Adrenal gland (tissue), 5 donors: ENCODE measurements at regions not wholly inside any gene's neighbourhood (a gene's known extent, or its start where the extent isn't known, plus 50 kb on each side); places are given as distances from the start of the nearest gene placed in this dataset.

Experiments
- POLR2A ChIP-seq, 2 donors: fragments of 450-650 bp; IDR thresholded peaks; one replicate each; pipeline ENCODE4 v1.6.1; 2017; ENCODE audit warnings: antibody characterized with exemption in 2 of 2, mild to moderate bottlenecking in 2 of 2, moderate library complexity in 1 of 2
- TF ChIP-seq, protein P1 (sequence below), 6 experiments: fragments of 450-650 bp in 4 of 6; fragments of 200-600 bp in 2 of 6; sonication (generic) in 1 of 6; IDR thresholded peaks; 1 replicate in 5 of 6; 2 replicates in 1 of 6; pipeline versions ENCODE4 v1.5.1 to v1.8.0; 2016 to 2021; ENCODE audit warnings: antibody characterized with exemption in 6 of 6, mild to moderate bottlenecking in 2 of 6, moderate library complexity in 1 of 6
- donor health status: DM: no; HTN: no; CAD: no.

DNA sequence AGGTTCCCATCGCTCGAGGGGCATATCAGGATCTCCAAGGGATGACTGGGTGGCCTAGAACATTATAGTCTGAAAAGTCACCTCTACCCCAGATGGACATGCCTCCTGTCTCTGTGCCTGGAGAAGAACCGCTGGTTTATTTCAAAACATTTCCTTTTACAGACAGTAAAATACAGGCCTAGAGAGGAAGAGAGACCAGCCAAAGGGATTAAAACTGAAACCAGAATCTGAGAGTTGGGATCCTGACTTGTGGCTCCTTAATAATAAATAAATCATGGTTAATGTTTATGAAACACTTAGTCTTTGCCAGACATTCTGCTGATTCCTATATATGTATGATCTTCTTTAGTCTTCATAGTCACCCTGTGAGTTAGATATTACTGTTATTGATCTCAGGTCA, 153.7 kb downstream of the DDX1 start:
- TF ChIP-seq, protein P1, sequence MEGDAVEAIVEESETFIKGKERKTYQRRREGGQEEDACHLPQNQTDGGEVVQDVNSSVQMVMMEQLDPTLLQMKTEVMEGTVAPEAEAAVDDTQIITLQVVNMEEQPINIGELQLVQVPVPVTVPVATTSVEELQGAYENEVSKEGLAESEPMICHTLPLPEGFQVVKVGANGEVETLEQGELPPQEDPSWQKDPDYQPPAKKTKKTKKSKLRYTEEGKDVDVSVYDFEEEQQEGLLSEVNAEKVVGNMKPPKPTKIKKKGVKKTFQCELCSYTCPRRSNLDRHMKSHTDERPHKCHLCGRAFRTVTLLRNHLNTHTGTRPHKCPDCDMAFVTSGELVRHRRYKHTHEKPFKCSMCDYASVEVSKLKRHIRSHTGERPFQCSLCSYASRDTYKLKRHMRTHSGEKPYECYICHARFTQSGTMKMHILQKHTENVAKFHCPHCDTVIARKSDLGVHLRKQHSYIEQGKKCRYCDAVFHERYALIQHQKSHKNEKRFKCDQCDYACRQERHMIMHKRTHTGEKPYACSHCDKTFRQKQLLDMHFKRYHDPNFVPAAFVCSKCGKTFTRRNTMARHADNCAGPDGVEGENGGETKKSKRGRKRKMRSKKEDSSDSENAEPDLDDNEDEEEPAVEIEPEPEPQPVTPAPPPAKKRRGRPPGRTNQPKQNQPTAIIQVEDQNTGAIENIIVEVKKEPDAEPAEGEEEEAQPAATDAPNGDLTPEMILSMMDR (IDR thresholded peaks at IDR 0.05), result no peak
- TF ChIP-seq POLR2A (IDR thresholded peaks at IDR 0.05), result no peak
